ENCODE measurements at regions not wholly inside any gene's neighbourhood (a gene's known extent, or its start where the extent isn't known, plus 50 kb on each side); places are given as distances from the start of the nearest gene placed in this dataset.

GRCh38 chr11:10358696-10359095 is 53.8 kb downstream of the ADM start:
- DNase-seq: no peak

- DNase-seq: no peak
Measured at GRCh38 chr11:10359171-10359570, 54.3 kb downstream of the ADM start.

- DNase-seq: no peak
Measured at GRCh38 chr11:10360835-10361234, 56.0 kb downstream of the ADM start.

GRCh38 chr11:10365045-10365444 is 60.2 kb downstream of the ADM start:
- DNase-seq: no peak

GRCh38 chr11:10366568-10367331 is 61.9 kb downstream of the ADM start:
- peak; percentile 99 for DNase-seq

- no peak for DNase-seq
Measured at GRCh38 chr11:10371926-10372641, 67.2 kb downstream of the ADM start.

- DNase-seq: no peak
Measured at GRCh38 chr11:10373340-10373739, 68.5 kb downstream of the ADM start.

GRCh38 chr11:10373929-10374328 is 69.1 kb downstream of the ADM start:
- no peak for DNase-seq

GRCh38 chr11:10374386-10374785 is 69.5 kb downstream of the ADM start:
- no peak for DNase-seq

- no peak for DNase-seq
Measured at GRCh38 chr11:10375280-10375971, 70.6 kb downstream of the ADM start.

- no peak for DNase-seq
Measured at GRCh38 chr11:10376061-10376460, 71.2 kb downstream of the ADM start.

- DNase-seq: peak; percentile 44
Measured at GRCh38 chr11:10377183-10377582, 72.3 kb downstream of the ADM start.

- DNase-seq: no peak
Measured at GRCh38 chr11:10378362-10378761, 73.5 kb downstream of the ADM start.

- peak; percentile 45 for DNase-seq
Measured at GRCh38 chr11:10379022-10379421, 74.1 kb downstream of the ADM start.

GRCh38 chr11:10379426-10379825 is 74.6 kb downstream of the ADM start:
- no peak for DNase-seq

- no peak for DNase-seq
Measured at GRCh38 chr11:10379871-10380568, 75.0 kb upstream of the AMPD3 start.

- DNase-seq: no peak
Measured at GRCh38 chr11:10380921-10381320, 74.1 kb upstream of the AMPD3 start.

GRCh38 chr11:10381736-10382135 is 73.3 kb upstream of the AMPD3 start:
- no peak for DNase-seq

- no peak for DNase-seq
Measured at GRCh38 chr11:10382518-10382917, 72.5 kb upstream of the AMPD3 start.

- no peak for DNase-seq
Measured at GRCh38 chr11:10385696-10386095, 69.4 kb upstream of the AMPD3 start.

- DNase-seq: no peak
Measured at GRCh38 chr11:10386361-10386760, 68.7 kb upstream of the AMPD3 start.

- no peak for DNase-seq
Measured at GRCh38 chr11:10386861-10387205, 68.2 kb upstream of the AMPD3 start.

Measured in dermis blood vessel endothelial cell (primary cell).